MCF 10A (cell line): ENCODE measurements at regions not wholly inside any gene's neighbourhood (a gene's known extent, or its start where the extent isn't known, plus 50 kb on each side); places are given as distances from the start of the nearest gene placed in this dataset.

Source experiments
- BruUV-seq: library from RNA; stranded (reverse); fragments of 400-500 nt; replicated peaks from 2 replicates; lab custom pipeline; 2021; lab: Mats Ljungman, UMichigan
- CTCF ChIA-PET: fragments of 300-600 bp; sonication (Branson Sonifier 250); formaldehyde crosslinking; extraction: SDS; loops from one replicate; lab custom pipeline; 2021; ENCODE audit warnings: antibody characterized with exemption, inconsistent platforms; lab: Yijun Ruan, JAX
- POLR2A ChIA-PET: fragments of 300-600, 350-650 bp; sonication (Branson Sonifier 250); formaldehyde crosslinking; extraction: SDS; loops from one replicate; lab custom pipeline; 2020; ENCODE audit warnings: antibody characterized with exemption, inconsistent platforms; lab: Yijun Ruan, JAX
- DNase-seq: peaks from one replicate; pipeline ENCODE4 v3.0.0-alpha.2; 2018; ENCODE audit not compliant: unreplicated experiment
- H3K27ac Mint-ChIP-seq: one replicate; pipeline ENCODE4 v1.8.0; 2022; ENCODE audit warnings: mild to moderate bottlenecking, low read depth, mixed read lengths; ENCODE audit not compliant: unreplicated experiment
- H3K27me3 Mint-ChIP-seq: one replicate; pipeline ENCODE4 v1.8.0; 2022; ENCODE audit warnings: mixed read lengths; ENCODE audit not compliant: insufficient read depth, unreplicated experiment
- H3K36me3 Mint-ChIP-seq: one replicate; pipeline ENCODE4 v1.8.0; 2022; ENCODE audit warnings: mild to moderate bottlenecking, moderate library complexity, mixed read lengths; ENCODE audit not compliant: insufficient read depth, unreplicated experiment
- H3K4me1 Mint-ChIP-seq: one replicate; pipeline ENCODE4 v1.8.0; 2022; ENCODE audit warnings: mixed read lengths; ENCODE audit not compliant: insufficient read depth, unreplicated experiment
- H3K4me3 Mint-ChIP-seq: one replicate; pipeline ENCODE4 v1.8.0; 2022; ENCODE audit warnings: mild to moderate bottlenecking, moderate library complexity, mixed read lengths; ENCODE audit not compliant: unreplicated experiment
- H3K9me3 Mint-ChIP-seq: one replicate; pipeline ENCODE4 v1.8.0; 2022; ENCODE audit warnings: mixed read lengths; ENCODE audit not compliant: unreplicated experiment
- CTCF ChIP-seq: fragments of 200-600 bp; IDR thresholded peaks from one replicate; pipeline ENCODE4 v1.8.0; 2022; ENCODE audit warnings: antibody characterized with exemption, mild to moderate bottlenecking; ENCODE audit not compliant: unreplicated experiment
- intact Hi-C: fragments of 100-400 bp; cut with micrococcal nuclease; formaldehyde crosslinking; loops from 2 replicates; pipeline ENCODE4 v1.14.1; 2022

- CTCF ChIA-PET, result interaction anchor here (0.7 to 1.2 kb wide), 7 partner anchors 12 to 1154 kb away, joined by 3 to 4 read pairs (median 4); no protein-coding TSS in a partner anchor
- no peak overlapping the region for H3K4me3 Mint-ChIP-seq
- intact Hi-C loops, result loop anchor here (5.0 to 10.0 kb wide), 7 partner anchors 98 to 1805 kb away; no protein-coding TSS in a partner anchor
- no TSS peak for BruUV-seq
- H3K4me1 Mint-ChIP-seq, result peaks cover 6% of the 10 kb centered on the region
- H3K36me3 Mint-ChIP-seq, result no peaks in the 10 kb centered on the region
- POLR2A ChIA-PET, result no interaction called here
- no peak overlapping the region for H3K27ac Mint-ChIP-seq
- no peak for TF ChIP-seq CTCF
- no peak for DNase-seq
- H3K27me3 Mint-ChIP-seq, result no peaks in the 10 kb centered on the region
- no peaks in the 10 kb centered on the region for H3K9me3 Mint-ChIP-seq
These were observed 477.9 kb upstream of the MIR17HG start for GRCh38 chr13:90869580-90869979.

- no peaks in the 10 kb centered on the region for H3K36me3 Mint-ChIP-seq
- ChIA-PET CTCF (interaction anchor here (0.6 to 0.7 kb wide), 2 partner anchors 145 to 1078 kb away, joined by 3 to 4 read pairs; no protein-coding TSS in a partner anchor), POLR2A (no interaction called here)
- no peak overlapping the region for H3K4me3 Mint-ChIP-seq
- H3K27me3 Mint-ChIP-seq, result no peaks in the 10 kb centered on the region
- no peaks in the 10 kb centered on the region for H3K9me3 Mint-ChIP-seq
- no peak for TF ChIP-seq CTCF
- no TSS peak for BruUV-seq
- no peak overlapping the region for H3K27ac Mint-ChIP-seq
- no peak for DNase-seq
- intact Hi-C loops, result no loop called here
- H3K4me1 Mint-ChIP-seq, result peaks cover 1% of the 10 kb centered on the region
These were observed 474.9 kb upstream of the MIR17HG start for GRCh38 chr13:90872491-90873025.

GRCh38 chr13:90880790-90881189 is 466.7 kb upstream of the MIR17HG start:
- no peaks in the 10 kb centered on the region for H3K4me1 Mint-ChIP-seq
- CTCF ChIA-PET, result no interaction called here
- POLR2A ChIA-PET, result no interaction called here
- no peak overlapping the region for H3K4me3 Mint-ChIP-seq
- no peak overlapping the region for H3K27ac Mint-ChIP-seq
- BruUV-seq, result no TSS peak
- intact Hi-C loops, result no loop called here
- DNase-seq, result no peak
- no peaks in the 10 kb centered on the region for H3K27me3 Mint-ChIP-seq
- TF ChIP-seq CTCF, result no peak
- no peaks in the 10 kb centered on the region for H3K36me3 Mint-ChIP-seq
- no peaks in the 10 kb centered on the region for H3K9me3 Mint-ChIP-seq

- intact Hi-C loops, result no loop called here
- DNase-seq, result no peak
- TF ChIP-seq CTCF, result no peak
These were observed 464.9 kb upstream of the MIR17HG start for GRCh38 chr13:90882551-90882950.

More at GRCh38 chr13:90882551-90882950, 464.9 kb upstream of the MIR17HG start:
- no peak overlapping the region for H3K27ac Mint-ChIP-seq
- CTCF ChIA-PET, result interaction anchor here (1.0 to 1.6 kb wide), 4 partner anchors 13 to 86 kb away, joined by 3 to 7 read pairs (median 4); no protein-coding TSS in a partner anchor
- no peaks in the 10 kb centered on the region for H3K4me1 Mint-ChIP-seq
- POLR2A ChIA-PET, result no interaction called here
- H3K4me3 Mint-ChIP-seq, result no peak overlapping the region
- no peaks in the 10 kb centered on the region for H3K9me3 Mint-ChIP-seq
- BruUV-seq, result no TSS peak
- H3K36me3 Mint-ChIP-seq, result no peaks in the 10 kb centered on the region
- H3K27me3 Mint-ChIP-seq, result no peaks in the 10 kb centered on the region
